Liver (tissue), 8 donors: ENCODE measurements at regions not wholly inside any gene's neighbourhood (a gene's known extent, or its start where the extent isn't known, plus 50 kb on each side); places are given as distances from the start of the nearest gene placed in this dataset.

ENCODE experiments used
- DNase-seq: peaks from one replicate; pipeline ENCODE4 v3.0.0-alpha.2; 2017; ENCODE audit warnings: low spot score
- H3K27ac ChIP-seq, 2 donors: one replicate each; pipeline ENCODE4 v1.7.0; 2013; ENCODE audit warnings: inconsistent platforms in 2 of 2, low read length in 2 of 2, control low read depth in 1 of 2, low read depth in 1 of 2, mild to moderate bottlenecking in 1 of 2
- H3K27me3 ChIP-seq, 4 donors: one replicate each; pipeline versions ENCODE4 v1.6.1 to v1.7.0; 2013; ENCODE audit warnings: low read length in 3 of 4, inconsistent platforms in 1 of 4, mild to moderate bottlenecking in 1 of 4, moderate library complexity in 1 of 4; ENCODE audit not compliant: control insufficient read depth in 4 of 4, insufficient read depth in 4 of 4
- H3K36me3 ChIP-seq, 4 donors: one replicate each; pipeline versions ENCODE4 v1.6.1 to v1.7.0; 2013; ENCODE audit warnings: low read length in 3 of 4, mild to moderate bottlenecking in 3 of 4, low read depth in 1 of 4, moderate library complexity in 1 of 4; ENCODE audit not compliant: control insufficient read depth in 4 of 4, insufficient read depth in 3 of 4
- H3K4me1 ChIP-seq, 4 donors: one replicate each; pipeline versions ENCODE4 v1.6.1 to v1.7.0; 2013; ENCODE audit warnings: low read length in 3 of 4, mild to moderate bottlenecking in 3 of 4, moderate library complexity in 1 of 4; ENCODE audit not compliant: control insufficient read depth in 4 of 4, insufficient read depth in 4 of 4
- H3K4me3 ChIP-seq, 3 donors: one replicate each; pipeline versions ENCODE4 v1.6.1 to v1.7.0; 2013; ENCODE audit warnings: low read length in 3 of 3, control low read depth in 1 of 3, low read depth in 1 of 3, mild to moderate bottlenecking in 1 of 3
- H3K9ac ChIP-seq, 2 donors: one replicate each; pipeline ENCODE4 v1.7.0; 2013; ENCODE audit warnings: low read length in 2 of 2, mild to moderate bottlenecking in 2 of 2, moderate library complexity in 2 of 2, control low read depth in 1 of 2, low read depth in 1 of 2
- H3K9me3 ChIP-seq, 4 donors: one replicate each; pipeline versions ENCODE4 v1.6.1 to v1.7.0; 2013; ENCODE audit warnings: low read length in 3 of 4; ENCODE audit not compliant: control insufficient read depth in 4 of 4
- ATF3 ChIP-seq: IDR thresholded peaks from 2 replicates; pipeline ENCODE4 v1.6.1; 2016; ENCODE audit warnings: antibody characterized with exemption
- CTCF ChIP-seq: fragments of 150-350 bp; IDR thresholded peaks from 2 replicates; pipeline ENCODE4 v1.5.1; 2017; ENCODE audit warnings: improper control_type of control experiment, low read depth, low read length; ENCODE audit not compliant: missing input control
- EGR1 ChIP-seq, 2 donors: IDR thresholded peaks; 2 replicates each; pipeline ENCODE4 v1.6.1; 2016 to 2018; ENCODE audit warnings: antibody characterized with exemption in 2 of 2, low read depth in 2 of 2
- FOXA1 ChIP-seq: IDR thresholded peaks from 2 replicates; pipeline ENCODE4 v1.6.1; 2016; ENCODE audit warnings: antibody characterized with exemption
- FOXA2 ChIP-seq: IDR thresholded peaks from 2 replicates; pipeline ENCODE4 v1.6.1; 2016; ENCODE audit warnings: antibody characterized with exemption
- GABPA ChIP-seq, 2 donors: IDR thresholded peaks in 1 of 2; conservative IDR thresholded peaks in 1 of 2; 2 replicates each; pipeline ENCODE4 v1.6.1; 2016; ENCODE audit warnings: antibody characterized with exemption in 2 of 2, mild to moderate bottlenecking in 1 of 2, moderate library complexity in 1 of 2
- HNF4A ChIP-seq, 2 donors: conservative IDR thresholded peaks; 2 replicates each; pipeline ENCODE4 v1.6.1; 2016; ENCODE audit warnings: antibody characterized with exemption in 2 of 2, mild to moderate bottlenecking in 2 of 2
- HNF4G ChIP-seq: IDR thresholded peaks from 2 replicates; pipeline ENCODE4 v1.6.1; 2016; ENCODE audit warnings: antibody characterized with exemption
- JUND ChIP-seq, 2 donors: IDR thresholded peaks; 2 replicates each; pipeline ENCODE4 v1.6.1; 2016; ENCODE audit warnings: antibody characterized with exemption in 2 of 2
- NR2F2 ChIP-seq: IDR thresholded peaks from 2 replicates; pipeline ENCODE4 v1.6.1; 2016; ENCODE audit warnings: antibody characterized with exemption
- RAD21 ChIP-seq, 2 donors: IDR thresholded peaks; 2 replicates each; pipeline ENCODE4 v1.6.1; 2016; ENCODE audit warnings: antibody characterized with exemption in 2 of 2, mild to moderate bottlenecking in 2 of 2
- RXRA ChIP-seq, 2 donors: IDR thresholded peaks; 2 replicates each; pipeline ENCODE4 v1.6.1; 2017 to 2018; ENCODE audit warnings: antibody characterized with exemption in 2 of 2, mild to moderate bottlenecking in 1 of 2
- SP1 ChIP-seq: IDR thresholded peaks from 2 replicates; pipeline ENCODE4 v1.6.1; 2018; ENCODE audit warnings: antibody characterized with exemption, mild to moderate bottlenecking
- TAF1 ChIP-seq: conservative IDR thresholded peaks from 2 replicates; pipeline ENCODE4 v1.6.1; 2016; ENCODE audit warnings: antibody characterized with exemption, mild to moderate bottlenecking
- YY1 ChIP-seq: IDR thresholded peaks from 2 replicates; pipeline ENCODE4 v1.6.1; 2016; ENCODE audit warnings: antibody characterized with exemption, mild to moderate bottlenecking
- WGBS: extraction: QIAGEN DNeasy Blood & Tissue Kit; methylation state at CpG from one replicate; pipeline ENCODE4 v1.1.7; 2013; 5-methylcytosine and 5-hydroxymethylcytosine counted together
- TF ChIP-seq, protein P1 (sequence below): IDR thresholded peaks from 2 replicates; pipeline ENCODE4 v1.6.1; 2016; ENCODE audit warnings: antibody characterized with exemption, mild to moderate bottlenecking
- TF ChIP-seq, protein P2 (sequence below): IDR thresholded peaks from 2 replicates; pipeline ENCODE4 v1.6.1; 2016; ENCODE audit warnings: antibody characterized with exemption
- TF ChIP-seq, protein P3 (sequence below): IDR thresholded peaks from 2 replicates; pipeline ENCODE4 v1.6.1; 2016; ENCODE audit warnings: antibody characterized with exemption
- donor health status: healthy.
- donor health status: healthy.
- donor health status: healthy.
- donor health status: healthy.
- donor health status: healthy.

DNA sequence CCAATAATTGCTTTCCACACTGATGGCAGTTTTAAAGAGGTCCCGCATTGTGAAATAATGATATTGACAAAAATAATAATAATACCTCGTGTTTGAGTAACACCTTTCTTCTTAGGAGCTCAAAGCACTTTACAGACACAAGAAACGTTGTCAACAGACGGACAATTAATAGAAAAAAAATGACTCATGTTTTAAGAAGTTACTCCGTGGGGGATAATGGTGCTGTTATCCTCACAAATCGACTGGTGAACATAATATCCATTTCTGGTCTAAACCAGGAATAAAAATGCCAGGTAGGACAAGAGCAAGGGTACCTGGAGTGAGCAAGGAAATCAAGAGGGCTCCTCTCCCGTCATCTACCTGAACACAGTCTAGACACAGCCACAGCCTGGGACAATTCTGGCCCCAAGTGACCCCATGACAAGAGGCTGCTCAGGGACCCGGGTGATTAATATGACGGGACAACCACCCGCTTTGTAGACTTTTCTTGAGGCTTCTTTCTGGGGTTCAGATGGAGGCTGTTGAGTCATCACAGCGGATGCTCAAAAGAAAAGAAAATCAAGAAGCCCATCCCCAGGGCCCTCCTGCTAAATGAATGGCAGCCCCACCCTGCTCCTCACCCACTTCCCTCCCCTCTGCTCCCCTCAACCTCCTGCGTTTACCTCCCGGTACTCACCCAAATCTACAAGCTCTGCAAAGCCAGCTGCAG lies 146.2 kb upstream of the IRF2BP2 start:
- H3K36me3 ChIP-seq: no peaks in the 10 kb centered on the region
- no peak overlapping the region for H3K27ac ChIP-seq
- no peak for DNase-seq
- H3K9ac ChIP-seq: no peak overlapping the region
- no peaks in the 10 kb centered on the region for H3K27me3 ChIP-seq
- H3K9me3 ChIP-seq: no peaks in the 10 kb centered on the region
- 93% methylated on average over 13 of the region's 13 CpGs for WGBS
- H3K4me3 ChIP-seq: no peak overlapping the region
- H3K4me1 ChIP-seq: peaks cover 0 to 4% (median 1%) of the 10 kb centered on the region in 4 donors
- TF ChIP-seq SP1: no peak
- no peak for TF ChIP-seq FOXA1
- no peak for TF ChIP-seq RAD21 (IDR thresholded peaks at IDR 0.05)
- no peak for TF ChIP-seq TAF1
- no peak for TF ChIP-seq FOXA2
- TF ChIP-seq EGR1 (IDR thresholded peaks at IDR 0.05; ENCODE audit: low read depth in 2 of 2): no peak
- no peak for TF ChIP-seq HNF4G
- TF ChIP-seq JUND (IDR thresholded peaks at IDR 0.05): no peak
- no peak for TF ChIP-seq GABPA (IDR thresholded peaks at IDR 0.05 in 1 of 2, conservative IDR thresholded peaks at IDR 0.05 in 1 of 2)
- no peak for TF ChIP-seq YY1
- TF ChIP-seq, protein P1, sequence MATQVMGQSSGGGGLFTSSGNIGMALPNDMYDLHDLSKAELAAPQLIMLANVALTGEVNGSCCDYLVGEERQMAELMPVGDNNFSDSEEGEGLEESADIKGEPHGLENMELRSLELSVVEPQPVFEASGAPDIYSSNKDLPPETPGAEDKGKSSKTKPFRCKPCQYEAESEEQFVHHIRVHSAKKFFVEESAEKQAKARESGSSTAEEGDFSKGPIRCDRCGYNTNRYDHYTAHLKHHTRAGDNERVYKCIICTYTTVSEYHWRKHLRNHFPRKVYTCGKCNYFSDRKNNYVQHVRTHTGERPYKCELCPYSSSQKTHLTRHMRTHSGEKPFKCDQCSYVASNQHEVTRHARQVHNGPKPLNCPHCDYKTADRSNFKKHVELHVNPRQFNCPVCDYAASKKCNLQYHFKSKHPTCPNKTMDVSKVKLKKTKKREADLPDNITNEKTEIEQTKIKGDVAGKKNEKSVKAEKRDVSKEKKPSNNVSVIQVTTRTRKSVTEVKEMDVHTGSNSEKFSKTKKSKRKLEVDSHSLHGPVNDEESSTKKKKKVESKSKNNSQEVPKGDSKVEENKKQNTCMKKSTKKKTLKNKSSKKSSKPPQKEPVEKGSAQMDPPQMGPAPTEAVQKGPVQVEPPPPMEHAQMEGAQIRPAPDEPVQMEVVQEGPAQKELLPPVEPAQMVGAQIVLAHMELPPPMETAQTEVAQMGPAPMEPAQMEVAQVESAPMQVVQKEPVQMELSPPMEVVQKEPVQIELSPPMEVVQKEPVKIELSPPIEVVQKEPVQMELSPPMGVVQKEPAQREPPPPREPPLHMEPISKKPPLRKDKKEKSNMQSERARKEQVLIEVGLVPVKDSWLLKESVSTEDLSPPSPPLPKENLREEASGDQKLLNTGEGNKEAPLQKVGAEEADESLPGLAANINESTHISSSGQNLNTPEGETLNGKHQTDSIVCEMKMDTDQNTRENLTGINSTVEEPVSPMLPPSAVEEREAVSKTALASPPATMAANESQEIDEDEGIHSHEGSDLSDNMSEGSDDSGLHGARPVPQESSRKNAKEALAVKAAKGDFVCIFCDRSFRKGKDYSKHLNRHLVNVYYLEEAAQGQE: no peak
- TF ChIP-seq CTCF: no peak
- TF ChIP-seq HNF4A (conservative IDR thresholded peaks at IDR 0.05): no peak
- no peak for TF ChIP-seq NR2F2
- no peak for TF ChIP-seq RXRA (IDR thresholded peaks at IDR 0.05)
- no peak for TF ChIP-seq ATF3
- TF ChIP-seq, protein P2, sequence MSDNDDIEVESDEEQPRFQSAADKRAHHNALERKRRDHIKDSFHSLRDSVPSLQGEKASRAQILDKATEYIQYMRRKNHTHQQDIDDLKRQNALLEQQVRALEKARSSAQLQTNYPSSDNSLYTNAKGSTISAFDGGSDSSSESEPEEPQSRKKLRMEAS: no peak
- TF ChIP-seq, protein P3, sequence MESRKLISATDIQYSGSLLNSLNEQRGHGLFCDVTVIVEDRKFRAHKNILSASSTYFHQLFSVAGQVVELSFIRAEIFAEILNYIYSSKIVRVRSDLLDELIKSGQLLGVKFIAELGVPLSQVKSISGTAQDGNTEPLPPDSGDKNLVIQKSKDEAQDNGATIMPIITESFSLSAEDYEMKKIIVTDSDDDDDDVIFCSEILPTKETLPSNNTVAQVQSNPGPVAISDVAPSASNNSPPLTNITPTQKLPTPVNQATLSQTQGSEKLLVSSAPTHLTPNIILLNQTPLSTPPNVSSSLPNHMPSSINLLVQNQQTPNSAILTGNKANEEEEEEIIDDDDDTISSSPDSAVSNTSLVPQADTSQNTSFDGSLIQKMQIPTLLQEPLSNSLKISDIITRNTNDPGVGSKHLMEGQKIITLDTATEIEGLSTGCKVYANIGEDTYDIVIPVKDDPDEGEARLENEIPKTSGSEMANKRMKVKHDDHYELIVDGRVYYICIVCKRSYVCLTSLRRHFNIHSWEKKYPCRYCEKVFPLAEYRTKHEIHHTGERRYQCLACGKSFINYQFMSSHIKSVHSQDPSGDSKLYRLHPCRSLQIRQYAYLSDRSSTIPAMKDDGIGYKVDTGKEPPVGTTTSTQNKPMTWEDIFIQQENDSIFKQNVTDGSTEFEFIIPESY: no peak
